ENCODE measurements at regions not wholly inside any gene's neighbourhood (a gene's known extent, or its start where the extent isn't known, plus 50 kb on each side); places are given as distances from the start of the nearest gene placed in this dataset.

GRCh38 chr12:127414636-127415035 is 852.3 kb upstream of the TMEM132C start:
- no peak for DNase-seq

GRCh38 chr12:127416796-127417195 is 850.2 kb upstream of the TMEM132C start:
- DNase-seq: no peak

- DNase-seq: no peak
These were observed 847.9 kb upstream of the TMEM132C start for GRCh38 chr12:127419111-127419510.

- no peak for DNase-seq
These were observed 845.4 kb upstream of the TMEM132C start for GRCh38 chr12:127421614-127422013.

GRCh38 chr12:127422935-127423566 is 843.9 kb upstream of the TMEM132C start:
- no peak for DNase-seq

- no peak for DNase-seq
These were observed 841.5 kb upstream of the TMEM132C start for GRCh38 chr12:127425474-127425873.

- no peak for DNase-seq
These were observed 838.5 kb upstream of the TMEM132C start for GRCh38 chr12:127428420-127428819.

- DNase-seq: no peak
These were observed 837.3 kb upstream of the TMEM132C start for GRCh38 chr12:127429551-127430285.

- no peak for DNase-seq
These were observed 836.6 kb upstream of the TMEM132C start for GRCh38 chr12:127430401-127430800.

- no peak for DNase-seq
These were observed 835.8 kb upstream of the TMEM132C start for GRCh38 chr12:127431177-127431576.

- DNase-seq: no peak
These were observed 835.4 kb upstream of the TMEM132C start for GRCh38 chr12:127431594-127431993.

GRCh38 chr12:127435439-127435838 is 831.5 kb upstream of the TMEM132C start:
- DNase-seq: no peak

- DNase-seq: no peak
These were observed 828.3 kb upstream of the TMEM132C start for GRCh38 chr12:127438512-127439244.

GRCh38 chr12:127445581-127446139 is 821.3 kb upstream of the TMEM132C start:
- DNase-seq: no peak

- no peak for DNase-seq
These were observed 818.1 kb upstream of the TMEM132C start for GRCh38 chr12:127448906-127449305.

- no peak for DNase-seq
These were observed 816.1 kb upstream of the TMEM132C start for GRCh38 chr12:127450826-127451225.

- DNase-seq: no peak
These were observed 811.4 kb upstream of the TMEM132C start for GRCh38 chr12:127455347-127456265.

- DNase-seq: no peak
These were observed 809.2 kb upstream of the TMEM132C start for GRCh38 chr12:127457726-127458125.

GRCh38 chr12:127459166-127459565 is 807.8 kb upstream of the TMEM132C start:
- DNase-seq: no peak

- DNase-seq: no peak
These were observed 807.3 kb upstream of the TMEM132C start for GRCh38 chr12:127459687-127460086.

GRCh38 chr12:127463237-127463636 is 803.7 kb upstream of the TMEM132C start:
- DNase-seq: no peak

GRCh38 chr12:127469331-127469730 is 797.6 kb upstream of the TMEM132C start:
- no peak for DNase-seq

- DNase-seq: no peak
These were observed 793.2 kb upstream of the TMEM132C start for GRCh38 chr12:127473766-127474165.
